Heart right ventricle (tissue), 16 donors: ENCODE measurements at regions not wholly inside any gene's neighbourhood (a gene's known extent, or its start where the extent isn't known, plus 50 kb on each side); places are given as distances from the start of the nearest gene placed in this dataset.

Source experiments
- ATAC-seq, 8 donors: fragments of 200-7000 bp; cut with Tn5 transposase; one replicate each; pipeline ENCODE4 v1.9.1; 2020; ENCODE audit warnings: mild to moderate bottlenecking in 8 of 8, moderate library complexity in 8 of 8, moderate number of reproducible peaks in 1 of 8
- DNase-seq, 2 donors: peaks; one replicate each; pipeline ENCODE4 v3.0.0-alpha.2; 2020
- H3K27ac ChIP-seq, 10 donors: fragments of 200-600 bp; sonication (generic) in 2 of 10; one replicate each; pipeline versions ENCODE4 v1.5.0 to v1.8.0; 2020 to 2022; ENCODE audit warnings: mild to moderate bottlenecking in 3 of 10
- H3K27me3 ChIP-seq, 7 donors: fragments of 200-600 bp; one replicate each; pipeline ENCODE4 v1.8.0; 2021 to 2022; ENCODE audit warnings: mild to moderate bottlenecking in 2 of 7
- H3K36me3 ChIP-seq, 9 donors: fragments of 200-600 bp; sonication (generic) in 1 of 9; one replicate each; pipeline versions ENCODE4 v1.5.0 to v1.8.0; 2020 to 2022; ENCODE audit warnings: mild to moderate bottlenecking in 2 of 9
- H3K4me1 ChIP-seq, 9 donors: fragments of 200-600 bp; sonication (generic) in 1 of 9; one replicate each; pipeline versions ENCODE4 v1.5.0 to v1.8.0; 2020 to 2022; ENCODE audit warnings: mild to moderate bottlenecking in 4 of 9
- H3K4me3 ChIP-seq, 10 donors: fragments of 200-600 bp; sonication (generic) in 2 of 10; one replicate each; pipeline versions ENCODE4 v1.5.0 to v1.8.0; 2020 to 2022; ENCODE audit warnings: mild to moderate bottlenecking in 7 of 10, moderate library complexity in 2 of 10
- H3K9me3 ChIP-seq, 11 donors: fragments of 200-600 bp in 10 of 11; sonication (generic) in 2 of 11; one replicate each; pipeline versions ENCODE4 v1.5.0 to v1.8.0; 2013 to 2022; ENCODE audit warnings: mild to moderate bottlenecking in 2 of 11, control low read depth in 1 of 11, moderate library complexity in 1 of 11
- WGBS, 2 donors: extraction: QIAGEN DNeasy Blood & Tissue Kit; methylation state at CpG; one replicate each; pipeline ENCODE4 v1.1.7; 2013; ENCODE audit warnings: inconsistent platforms in 1 of 2; 5-methylcytosine and 5-hydroxymethylcytosine counted together
- intact Hi-C, 10 donors: fragments of 100-400 bp; cut with DNase I; formaldehyde crosslinking; loops; one replicate each; pipeline versions ENCODE4 v1.11.1 to v1.14.2; 2022
- TF ChIP-seq, protein P1 (sequence below), 9 donors: fragments of 200-600 bp; sonication (generic) in 2 of 9; IDR thresholded peaks; one replicate each; pipeline versions ENCODE4 v1.5.0 to v1.8.0; 2021 to 2022; ENCODE audit warnings: antibody characterized with exemption in 9 of 9, mild to moderate bottlenecking in 5 of 9, moderate library complexity in 1 of 9
- donor health status: Arrhythmogenic right ventricular cardiomyopathy.
- donor health status: ischemic (EF 13 %, LVEDD 7.1; RV severe dilation, severe dysfunction).
- donor health status: healthy with polysubstance abuse.
- donor health status: DM: no; HTN: yes; CAD: no.
- donor health status: DM: no; HTN: no; CAD: no.
- donor health status: ischemic (EF 25% LVEDD 6.9; RV normal size, moderate dysfunction).
- donor health status: ischemic (EF 25% LVEDD 5.7; RV mildly dilated, moderate dysfunction).
- donor health status: healthy.
- donor health status: DM: yes; HTN: yes; CAD: no.
- donor health status: Ischemic cardiomyopathy.
- donor health status: ischemic (EF 35%, LVEDD 5.7; RV mildly dilated, moderate dysfunction).
- donor health status: nonischemic (EF 11% LVEDD 7.7; RV severe dilation, severe dysfunction).
- donor health status: DM: yes; HTN: yes; CAD: no.
- donor health status: PGD.
- donor health status: ischemic (EF 29% LVEDD 5.4; RV normal size, mild dysfunction).
- donor health status: nonischemic (EF 23%, LVEDD 6.1; RV moderate dilation, normal function).

DNA sequence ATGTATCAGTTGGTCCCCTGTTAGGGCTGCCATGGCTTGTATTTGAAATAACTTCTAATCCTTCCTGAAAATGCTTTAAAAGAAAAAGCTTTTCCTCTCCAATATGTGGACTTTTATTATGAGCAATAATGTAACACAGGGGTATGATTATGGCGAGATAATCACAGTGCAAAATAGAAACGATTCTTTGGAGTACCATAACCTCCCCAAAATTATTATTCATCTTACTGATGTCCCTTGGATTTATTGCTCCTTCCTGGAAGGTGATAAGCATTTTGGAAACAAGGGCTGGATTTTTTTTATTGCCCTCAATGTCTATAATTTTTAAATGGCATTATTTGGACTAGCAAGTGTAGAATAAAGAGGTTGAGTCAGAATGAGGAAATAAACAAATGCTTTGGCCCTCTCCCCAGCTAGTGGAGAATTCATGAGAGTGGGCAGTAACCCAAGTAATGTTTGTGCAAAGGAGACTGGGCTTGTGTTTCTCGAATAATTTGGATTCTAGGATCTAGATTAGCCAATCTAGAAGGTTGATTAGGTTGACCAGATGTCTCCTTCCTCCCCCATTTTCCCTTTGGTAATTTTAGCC is 403.9 kb upstream of the CELF2 start:
- Histone ChIP-seq H3K4me1 (no peaks in the 10 kb centered on the region), H3K9me3 (peaks cover 0 to 7% (median 0%) of the 10 kb centered on the region in 11 donors), H3K36me3 (no peaks in the 10 kb centered on the region), H3K27ac (no peak overlapping the region), H3K4me3 (no peak overlapping the region), H3K27me3 (no peaks in the 10 kb centered on the region)
- DNase-seq (no peak), ATAC-seq (no peak)
- 73 to 82% methylated on average over 3 of the region's 3 CpGs for WGBS, 2 donors
- TF ChIP-seq, protein P1, sequence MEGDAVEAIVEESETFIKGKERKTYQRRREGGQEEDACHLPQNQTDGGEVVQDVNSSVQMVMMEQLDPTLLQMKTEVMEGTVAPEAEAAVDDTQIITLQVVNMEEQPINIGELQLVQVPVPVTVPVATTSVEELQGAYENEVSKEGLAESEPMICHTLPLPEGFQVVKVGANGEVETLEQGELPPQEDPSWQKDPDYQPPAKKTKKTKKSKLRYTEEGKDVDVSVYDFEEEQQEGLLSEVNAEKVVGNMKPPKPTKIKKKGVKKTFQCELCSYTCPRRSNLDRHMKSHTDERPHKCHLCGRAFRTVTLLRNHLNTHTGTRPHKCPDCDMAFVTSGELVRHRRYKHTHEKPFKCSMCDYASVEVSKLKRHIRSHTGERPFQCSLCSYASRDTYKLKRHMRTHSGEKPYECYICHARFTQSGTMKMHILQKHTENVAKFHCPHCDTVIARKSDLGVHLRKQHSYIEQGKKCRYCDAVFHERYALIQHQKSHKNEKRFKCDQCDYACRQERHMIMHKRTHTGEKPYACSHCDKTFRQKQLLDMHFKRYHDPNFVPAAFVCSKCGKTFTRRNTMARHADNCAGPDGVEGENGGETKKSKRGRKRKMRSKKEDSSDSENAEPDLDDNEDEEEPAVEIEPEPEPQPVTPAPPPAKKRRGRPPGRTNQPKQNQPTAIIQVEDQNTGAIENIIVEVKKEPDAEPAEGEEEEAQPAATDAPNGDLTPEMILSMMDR (IDR thresholded peaks at IDR 0.05) = no peak
- intact Hi-C loops = no loop called here

GRCh38 chr10:10617686-10618085 is 400.0 kb upstream of the CELF2 start:
- intact Hi-C loops = no loop called here
- no peak for ATAC-seq
- 83 to 90% methylated on average over 2 of the region's 2 CpGs for WGBS, 2 donors
- H3K27me3 ChIP-seq = no peaks in the 10 kb centered on the region
- H3K36me3 ChIP-seq = no peaks in the 10 kb centered on the region
- TF ChIP-seq, protein P1 (IDR thresholded peaks at IDR 0.05) = no peak
- no peak for DNase-seq
- H3K4me1 ChIP-seq = no peaks in the 10 kb centered on the region
- H3K9me3 ChIP-seq = peaks cover 0 to 7% (median 0%) of the 10 kb centered on the region in 11 donors
- H3K4me3 ChIP-seq = no peak overlapping the region
- no peak overlapping the region for H3K27ac ChIP-seq

DNA sequence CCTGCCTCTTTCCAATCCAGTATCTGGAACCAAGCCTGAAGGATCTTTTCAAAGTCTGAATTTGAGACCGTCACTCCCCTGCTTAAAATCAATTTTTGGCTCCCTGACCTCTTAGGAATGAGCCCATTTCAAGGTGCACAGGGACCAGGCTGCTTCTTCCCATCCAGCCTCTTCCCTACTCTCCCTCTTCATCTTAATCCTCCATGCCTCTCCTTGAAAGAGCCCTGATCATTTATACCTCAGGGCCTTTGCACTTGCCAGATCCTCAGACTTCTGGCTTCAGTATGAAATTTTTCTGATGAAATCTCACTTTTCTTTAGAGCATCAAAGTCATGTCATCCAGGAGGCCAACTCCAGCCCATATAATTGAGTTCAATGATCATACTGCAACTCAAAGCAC is 399.5 kb upstream of the CELF2 start:
- no peak for ATAC-seq
- no peaks in the 10 kb centered on the region for H3K27me3 ChIP-seq
- H3K4me3 ChIP-seq = no peak overlapping the region
- TF ChIP-seq, protein P1 (IDR thresholded peaks at IDR 0.05) = no peak
- no peak overlapping the region for H3K27ac ChIP-seq
- whole genome bisulfite sequencing, 2 donors = 92 to 93% methylated on average over 1 of the region's 1 CpG
- peaks cover 0 to 7% (median 0%) of the 10 kb centered on the region in 11 donors for H3K9me3 ChIP-seq
- intact Hi-C loops = no loop called here
- no peak for DNase-seq
- H3K4me1 ChIP-seq = peaks cover 0 to 2% (median under 1%) of the 10 kb centered on the region in 9 donors
- H3K36me3 ChIP-seq = no peaks in the 10 kb centered on the region

GRCh38 chr10:10623958-10624566 is 393.6 kb upstream of the CELF2 start:
- no peak for DNase-seq
- peaks cover 0 to 40% (median 17%) of the 10 kb centered on the region in 9 donors for H3K4me1 ChIP-seq
- TF ChIP-seq, protein P1 (IDR thresholded peaks at IDR 0.05) = no peak
- H3K27me3 ChIP-seq = no peaks in the 10 kb centered on the region
- H3K27ac ChIP-seq = peak overlapping the region in 9 of 10 donors; percentile 10 to 65 (median 55)
- intact Hi-C loops = no loop called here
- peak in 7 of 8 donors; percentile 52 to 94 (median 76) for ATAC-seq
- WGBS, 2 donors = 22 to 35% methylated on average over 6 of the region's 6 CpGs
- H3K4me3 ChIP-seq = no peak overlapping the region
- no peaks in the 10 kb centered on the region for H3K9me3 ChIP-seq
- no peaks in the 10 kb centered on the region for H3K36me3 ChIP-seq
